HG03442 (cell line): ENCODE measurements at regions not wholly inside any gene's neighbourhood (a gene's known extent, or its start where the extent isn't known, plus 50 kb on each side); places are given as distances from the start of the nearest gene placed in this dataset.
"Not testable (repeated sequence)": the region's sequence is repeated elsewhere in the genome, so short reads cannot be mapped to it uniquely, and the experiment has no call there.

Experiments used
- ATAC-seq: cut with Tn5 transposase; IDR thresholded peaks from one replicate; pipeline ENCODE4 v1.9.1; 2021; ENCODE audit warnings: mild to moderate bottlenecking, moderate library complexity; ENCODE audit not compliant: unreplicated experiment

- ATAC-seq, result no peak
These were observed 78.4 kb downstream of the ADAMTS15 start for GRCh38 chr11:130526846-130527245.

- no peak for ATAC-seq
These were observed 79.3 kb downstream of the ADAMTS15 start for GRCh38 chr11:130527636-130528297.

GRCh38 chr11:130528298-130529261, 80.1 kb downstream of the ADAMTS15 start:
- no peak for ATAC-seq

GRCh38 chr11:130529366-130529765, 80.9 kb downstream of the ADAMTS15 start:
- no peak for ATAC-seq

GRCh38 chr11:130531061-130531460, 82.6 kb downstream of the ADAMTS15 start:
- no peak for ATAC-seq

- ATAC-seq, result no peak
These were observed 84.8 kb downstream of the ADAMTS15 start for GRCh38 chr11:130533113-130533798.

- no peak for ATAC-seq
These were observed 85.4 kb downstream of the ADAMTS15 start for GRCh38 chr11:130533871-130534270.

GRCh38 chr11:130534551-130534950, 86.1 kb downstream of the ADAMTS15 start:
- no peak for ATAC-seq

- no peak for ATAC-seq
These were observed 87.1 kb downstream of the ADAMTS15 start for GRCh38 chr11:130535520-130535919.

- ATAC-seq, result no peak
These were observed 87.9 kb downstream of the ADAMTS15 start for GRCh38 chr11:130536106-130537040.

GRCh38 chr11:130539680-130540079, 91.2 kb downstream of the ADAMTS15 start:
- not testable (repeated sequence) for ATAC-seq

GRCh38 chr11:130544266-130544665, 95.8 kb downstream of the ADAMTS15 start:
- no peak for ATAC-seq

GRCh38 chr11:130545449-130546072, 97.1 kb downstream of the ADAMTS15 start:
- ATAC-seq, result no peak

- no peak for ATAC-seq
These were observed 98.0 kb downstream of the ADAMTS15 start for GRCh38 chr11:130546438-130546837.

GRCh38 chr11:130546901-130547694, 98.7 kb downstream of the ADAMTS15 start:
- no peak for ATAC-seq

GRCh38 chr11:130547761-130548490, 99.5 kb downstream of the ADAMTS15 start:
- no peak for ATAC-seq

- ATAC-seq, result no peak
These were observed 100.0 kb downstream of the ADAMTS15 start for GRCh38 chr11:130548491-130548833.

GRCh38 chr11:130549393-130549999, 101.1 kb downstream of the ADAMTS15 start:
- no peak for ATAC-seq
